K562 (cell line): ENCODE measurements at regions not wholly inside any gene's neighbourhood (a gene's known extent, or its start where the extent isn't known, plus 50 kb on each side); places are given as distances from the start of the nearest gene placed in this dataset.

Source experiments
- ATAC-seq: fragments of 200-7000 bp; cut with Tn5 transposase; 3 replicates; pipeline ENCODE4 v1.9.1; 2020; ENCODE audit warnings: moderate library complexity
- BruUV-seq: library from RNA; stranded (reverse); fragments of 400-500 nt; replicated peaks from 2 replicates; lab custom pipeline; 2021; lab: Mats Ljungman, UMichigan
- CTCF ChIA-PET: fragments of 300-600 bp; formaldehyde crosslinking; extraction: SDS; loops from one replicate; lab custom pipeline; 2021; ENCODE audit warnings: low intra/inter-chr PET ratio; lab: Yijun Ruan, JAX
- POLR2A ChIA-PET: fragments of 300-600, 350-650 bp; sonication (Branson Sonifier 250); formaldehyde crosslinking; extraction: SDS; loops from one replicate; lab custom pipeline; 2021; ENCODE audit warnings: antibody characterized with exemption, inconsistent platforms; lab: Yijun Ruan, JAX
- DNase-seq, 4 experiments: peaks; one replicate each; pipeline versions ENCODE4 v3.0.0 to v3.0.0-alpha.2; 2011 to 2018; ENCODE audit warnings: low spot score in 3 of 4, mixed read lengths in 3 of 4; ENCODE audit errors: extremely low read depth in 1 of 4
- FAIRE-seq: peaks from 2 replicates; lab custom pipeline; 2011; peaks lifted over from hg19 to GRCh38; lab: Jason Lieb, UNC
- H2AFZ ChIP-seq: 2 replicates; pipeline ENCODE4 v1.6.0; 2011; ENCODE audit warnings: low read depth, low read length, control low read depth, inconsistent platforms
- H3K27ac ChIP-seq: fragments of 200-600 bp; 3 replicates; pipeline ENCODE4 v1.8.0; 2011; ENCODE audit warnings: low read depth, mild to moderate bottlenecking, control low read depth, inconsistent platforms, low read length, moderate library complexity, mixed read lengths; ENCODE audit errors: extremely low read depth
- H3K27me3 ChIP-seq, 2 experiments: fragments of 300-600 bp in 1 of 2; 2 replicates in 1 of 2; 3 replicates in 1 of 2; pipeline versions ENCODE4 v1.6.0 to v1.8.0; 2011; ENCODE audit warnings: inconsistent platforms in 2 of 2, low read length in 2 of 2, mild to moderate bottlenecking in 1 of 2, mixed read lengths in 1 of 2, moderate library complexity in 1 of 2; ENCODE audit not compliant: control insufficient read depth in 2 of 2, insufficient read depth in 2 of 2
- H3K36me3 ChIP-seq: fragments of 300-600 bp; 3 replicates; pipeline ENCODE4 v1.8.0; 2011; ENCODE audit warnings: mild to moderate bottlenecking, low read length, inconsistent platforms; ENCODE audit not compliant: control insufficient read depth, insufficient read depth
- H3K4me1 ChIP-seq, 2 experiments: fragments of 200-600 bp in 1 of 2; replicated peaks in 1 of 2; 2 replicates in 1 of 2; 3 replicates in 1 of 2; pipeline versions ENCODE4 v1.5.1 to v1.8.0; 2011; ENCODE audit warnings: inconsistent platforms in 2 of 2, low read length in 2 of 2, mild to moderate bottlenecking in 1 of 2, mixed read lengths in 1 of 2, moderate library complexity in 1 of 2; ENCODE audit not compliant: control insufficient read depth in 2 of 2, insufficient read depth in 2 of 2
- H3K4me2 ChIP-seq: 2 replicates; pipeline ENCODE4 v1.6.1; 2011; ENCODE audit warnings: low read length, control low read depth, inconsistent platforms, mixed read lengths; ENCODE audit not compliant: insufficient read depth
- H3K4me3 ChIP-seq: fragments of 200-600 bp; sonication (generic), shearing (Covaris generic); 2 replicates; pipeline ENCODE4 v1.5.1; 2016; ENCODE audit warnings: control low read depth, inconsistent platforms
- H3K79me2 ChIP-seq: fragments of 200-600 bp; 3 replicates; pipeline ENCODE4 v1.8.0; 2011; ENCODE audit warnings: low read length, inconsistent platforms; ENCODE audit not compliant: control insufficient read depth, insufficient read depth
- H3K9ac ChIP-seq, 2 experiments: 2 replicates each; pipeline versions ENCODE4 v1.6.0 to v1.6.1; 2011; ENCODE audit warnings: low read depth in 2 of 2, low read length in 2 of 2, control low read depth in 1 of 2, inconsistent platforms in 1 of 2, mild to moderate bottlenecking in 1 of 2, mixed read lengths in 1 of 2; ENCODE audit not compliant: insufficient read depth in 1 of 2
- H3K9me1 ChIP-seq: one replicate; pipeline ENCODE4 v1.6.0; 2011; ENCODE audit warnings: inconsistent platforms, mild to moderate bottlenecking, low read length, moderate library complexity; ENCODE audit not compliant: control insufficient read depth, insufficient read depth
- H3K9me3 ChIP-seq: replicated peaks from 2 replicates; pipeline ENCODE4 v1.5.1; 2011; ENCODE audit warnings: low read depth, low read length, inconsistent platforms; ENCODE audit not compliant: control insufficient read depth, insufficient read depth
- H4K20me1 ChIP-seq: replicated peaks from 2 replicates; pipeline ENCODE4 v1.6.1; 2011; ENCODE audit warnings: low read length, inconsistent platforms, mixed read lengths; ENCODE audit not compliant: control insufficient read depth, insufficient read depth
- C11orf30 ChIP-seq: fragments of 450-650 bp; IDR thresholded peaks from 2 replicates; pipeline ENCODE4 v1.6.1; 2016; ENCODE audit warnings: low read depth, mild to moderate bottlenecking
- CREB5 ChIP-seq: fragments of 250-450 bp; sonication (Bioruptor Pico); IDR thresholded peaks from 2 replicates; pipeline ENCODE4 v1.5.0; 2020; ENCODE audit warnings: mild to moderate bottlenecking
- CREBBP ChIP-seq: IDR thresholded peaks from one replicate; pipeline ENCODE4 v1.6.1; 2012; ENCODE audit warnings: low read depth, mild to moderate bottlenecking, control low read depth, inconsistent platforms, low read length
- FOXA3 ChIP-seq, 2 experiments: fragments of 450-650 bp in 1 of 2; sonication (generic) in 1 of 2; formaldehyde crosslinking; IDR thresholded peaks in 1 of 2; conservative IDR thresholded peaks in 1 of 2; 2 replicates each; pipeline versions ENCODE4 v1.4.0 to v1.8.0; 2020 to 2022; ENCODE audit warnings: mild to moderate bottlenecking in 2 of 2, missing genetic modification reagents in 1 of 2
- NCOA1 ChIP-seq: fragments of 450-650 bp; IDR thresholded peaks from 2 replicates; pipeline ENCODE4 v1.6.1; 2016; ENCODE audit warnings: low read depth
- NFYB ChIP-seq: IDR thresholded peaks from 2 replicates; pipeline ENCODE4 v1.6.1; 2011; ENCODE audit warnings: mild to moderate bottlenecking, moderate library complexity; ENCODE audit not compliant: insufficient read length; ENCODE audit errors: extremely low read depth
- RAD51 ChIP-seq: fragments of 450-650 bp; IDR thresholded peaks from 2 replicates; pipeline ENCODE4 v1.7.1; 2016; ENCODE audit warnings: low read depth, mild to moderate bottlenecking, borderline replicate concordance
- RB1 ChIP-seq: fragments of 450-650 bp; IDR thresholded peaks from 2 replicates; pipeline ENCODE4 v1.6.1; 2017; ENCODE audit warnings: low read depth, mild to moderate bottlenecking
- SAFB ChIP-seq: fragments of 200-400 bp; formaldehyde crosslinking; IDR thresholded peaks from 2 replicates; pipeline ENCODE4 v1.6.1; 2017; ENCODE audit warnings: low read depth, low read length, borderline replicate concordance
- SRSF7 ChIP-seq: fragments of 200-400 bp; formaldehyde crosslinking; optimal IDR thresholded peaks from 2 replicates; pipeline ENCODE3; 2017; ENCODE audit warnings: mild to moderate bottlenecking, low read depth, low read length
- TEAD2 ChIP-seq: fragments of 450-650 bp; IDR thresholded peaks from 2 replicates; pipeline ENCODE4 v1.6.1; 2016; ENCODE audit warnings: missing genetic modification characterization, control low read depth, missing compliant biosample characterization
- ZBTB7A ChIP-seq: IDR thresholded peaks from 2 replicates; pipeline ENCODE4 v1.6.1; 2011; ENCODE audit warnings: low read depth, mild to moderate bottlenecking, low read length, moderate library complexity, borderline replicate concordance; ENCODE audit not compliant: control insufficient read depth
- ZBTB8A ChIP-seq: fragments of 450-650 bp; IDR thresholded peaks from 2 replicates; pipeline ENCODE4 v1.6.1; 2018; ENCODE audit warnings: mild to moderate bottlenecking, moderate library complexity; ENCODE audit not compliant: partially characterized antibody
- ZNF124 ChIP-seq: sonication (generic); formaldehyde crosslinking; IDR thresholded peaks from 2 replicates; pipeline ENCODE4 v1.8.1; 2022; ENCODE audit warnings: missing genetic modification reagents
- ZNF274 ChIP-seq: IDR thresholded peaks from 2 replicates; pipeline ENCODE4 v1.6.1; 2011; ENCODE audit warnings: low read depth, mild to moderate bottlenecking, low read length, moderate library complexity, borderline replicate concordance
- WGBS: fragments of 100-300 bp; shearing (Covaris generic); methylation state at CpG from one replicate; pipeline ENCODE4 v1.1.6; 2016; ENCODE audit warnings: low coverage, mixed read lengths; ENCODE audit not compliant: insufficient coverage; ENCODE audit errors: missing lambda C conversion rate; 5-methylcytosine and 5-hydroxymethylcytosine counted together
- in situ Hi-C: fragments of 300-500 bp; cut with MboI; formaldehyde crosslinking; loops from 4 replicates; pipeline ENCODE4 v1.15.0; 2018; ENCODE audit warnings: inconsistent platforms, mixed read lengths
- intact Hi-C: fragments of 100-400 bp; cut with micrococcal nuclease; formaldehyde crosslinking; loops from 2 replicates; pipeline ENCODE4 v1.14.2; 2022
- TF ChIP-seq, protein P1 (sequence below): sonication (generic); formaldehyde crosslinking; IDR thresholded peaks from 2 replicates; pipeline ENCODE4 v1.9.0; 2022; ENCODE audit warnings: mild to moderate bottlenecking, missing genetic modification reagents
- TF ChIP-seq, protein P2 (sequence below): fragments of 250-450 bp; sonication (Bioruptor Pico); IDR thresholded peaks from 2 replicates; pipeline ENCODE4 v1.8.0; 2021; ENCODE audit warnings: moderate library complexity, mild to moderate bottlenecking, inconsistent platforms
- TF ChIP-seq, protein P3 (sequence below), 3 experiments: fragments of 200-800 bp in 1 of 3; sonication (Bioruptor generic) in 1 of 3; sonication (generic) in 1 of 3; formaldehyde crosslinking in 1 of 3; IDR thresholded peaks; 2 replicates each; pipeline versions ENCODE4 v1.6.1 to v1.8.0; 2016 to 2022; ENCODE audit warnings: mild to moderate bottlenecking in 2 of 3, missing compliant biosample characterization in 2 of 3, missing genetic modification characterization in 2 of 3, missing genetic modification reagents in 1 of 3
- TF ChIP-seq, protein P4 (sequence below): fragments of 450-650 bp; formaldehyde crosslinking; conservative IDR thresholded peaks from 2 replicates; pipeline ENCODE4 v1.4.0; 2022; ENCODE audit warnings: mild to moderate bottlenecking, missing genetic modification characterization

GRCh38 chr6:92767101-92767500 is 652.3 kb downstream of the EPHA7 start:
- H3K9me3 ChIP-seq, result no peaks in the 10 kb centered on the region; the same call in 1 of the 2 replicates
- H3K9me1 ChIP-seq, result no peaks in the 10 kb centered on the region
- no TSS peak for BruUV-seq
- no peaks in the 10 kb centered on the region for H3K4me1 ChIP-seq
- intact Hi-C loops (no loop called here), in situ Hi-C loops (no loop called here)
- no peaks in the 10 kb centered on the region for H3K79me2 ChIP-seq
- H3K9ac ChIP-seq, result no peak overlapping the region
- H4K20me1 ChIP-seq, result no peaks in the 10 kb centered on the region
- no peak overlapping the region for H3K4me2 ChIP-seq
- no peak overlapping the region for H2AFZ ChIP-seq
- H3K4me3 ChIP-seq, result no peak overlapping the region
- TF ChIP-seq ZNF274 (no peak), ZBTB8A (no peak), C11orf30 (no peak), CREB5 (CRISPR knock-in tag) (no peak), FOXA3 (CRISPR knock-in tag; conservative IDR thresholded peaks at IDR 0.05 in 1 of 2, IDR thresholded peaks at IDR 0.05 in 1 of 2) (no peak), ZBTB7A (no peak), RB1 (no peak), NFYB (no peak), SRSF7 (no peak), NCOA1 (no peak), ZNF124 (CRISPR knock-in tag) (no peak), CREBBP (no peak), RAD51 (no peak), SAFB (no peak), TEAD2 (tag) (no peak)
- TF ChIP-seq, protein P1, sequence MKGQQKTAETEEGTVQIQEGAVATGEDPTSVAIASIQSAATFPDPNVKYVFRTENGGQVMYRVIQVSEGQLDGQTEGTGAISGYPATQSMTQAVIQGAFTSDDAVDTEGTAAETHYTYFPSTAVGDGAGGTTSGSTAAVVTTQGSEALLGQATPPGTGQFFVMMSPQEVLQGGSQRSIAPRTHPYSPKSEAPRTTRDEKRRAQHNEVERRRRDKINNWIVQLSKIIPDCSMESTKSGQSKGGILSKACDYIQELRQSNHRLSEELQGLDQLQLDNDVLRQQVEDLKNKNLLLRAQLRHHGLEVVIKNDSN (CRISPR knock-in tag), result no peak
- TF ChIP-seq, protein P2, sequence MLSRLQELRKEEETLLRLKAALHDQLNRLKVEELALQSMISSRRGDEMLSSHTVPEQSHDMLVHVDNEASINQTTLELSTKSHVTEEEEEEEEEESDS, result no peak
- TF ChIP-seq, protein P3, sequence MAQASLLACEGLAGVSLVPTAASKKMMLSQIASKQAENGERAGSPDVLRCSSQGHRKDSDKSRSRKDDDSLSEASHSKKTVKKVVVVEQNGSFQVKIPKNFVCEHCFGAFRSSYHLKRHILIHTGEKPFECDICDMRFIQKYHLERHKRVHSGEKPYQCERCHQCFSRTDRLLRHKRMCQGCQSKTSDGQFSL (CRISPR knock-in tag; IDR thresholded peaks at IDR 0.05), result no peak
- TF ChIP-seq, protein P3 (tag; IDR thresholded peaks at IDR 0.05), result no peak
- TF ChIP-seq, protein P4, sequence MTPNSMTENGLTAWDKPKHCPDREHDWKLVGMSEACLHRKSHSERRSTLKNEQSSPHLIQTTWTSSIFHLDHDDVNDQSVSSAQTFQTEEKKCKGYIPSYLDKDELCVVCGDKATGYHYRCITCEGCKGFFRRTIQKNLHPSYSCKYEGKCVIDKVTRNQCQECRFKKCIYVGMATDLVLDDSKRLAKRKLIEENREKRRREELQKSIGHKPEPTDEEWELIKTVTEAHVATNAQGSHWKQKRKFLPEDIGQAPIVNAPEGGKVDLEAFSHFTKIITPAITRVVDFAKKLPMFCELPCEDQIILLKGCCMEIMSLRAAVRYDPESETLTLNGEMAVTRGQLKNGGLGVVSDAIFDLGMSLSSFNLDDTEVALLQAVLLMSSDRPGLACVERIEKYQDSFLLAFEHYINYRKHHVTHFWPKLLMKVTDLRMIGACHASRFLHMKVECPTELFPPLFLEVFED (CRISPR knock-in tag), result no peak
- FAIRE-seq (no peak), ATAC-seq (no peak), DNase-seq (no peak)
- ChIA-PET CTCF (no interaction called here), POLR2A (no interaction called here)
- 6% methylated on average over 1 of the region's 1 CpG for WGBS
- H3K27me3 ChIP-seq, result no peaks in the 10 kb centered on the region
- no peaks in the 10 kb centered on the region for H3K36me3 ChIP-seq
- no peak overlapping the region for H3K27ac ChIP-seq
